ENCODE measurements at regions not wholly inside any gene's neighbourhood (a gene's known extent, or its start where the extent isn't known, plus 50 kb on each side); places are given as distances from the start of the nearest gene placed in this dataset. TPM values are rescaled to one million over a fixed set of nuclear protein-coding genes. Genes with fewer than 3 reads are reported as not detected.
"Not testable (repeated sequence)": the region's sequence is repeated elsewhere in the genome, so short reads cannot be mapped to it uniquely, and the experiment has no call there.

DNA sequence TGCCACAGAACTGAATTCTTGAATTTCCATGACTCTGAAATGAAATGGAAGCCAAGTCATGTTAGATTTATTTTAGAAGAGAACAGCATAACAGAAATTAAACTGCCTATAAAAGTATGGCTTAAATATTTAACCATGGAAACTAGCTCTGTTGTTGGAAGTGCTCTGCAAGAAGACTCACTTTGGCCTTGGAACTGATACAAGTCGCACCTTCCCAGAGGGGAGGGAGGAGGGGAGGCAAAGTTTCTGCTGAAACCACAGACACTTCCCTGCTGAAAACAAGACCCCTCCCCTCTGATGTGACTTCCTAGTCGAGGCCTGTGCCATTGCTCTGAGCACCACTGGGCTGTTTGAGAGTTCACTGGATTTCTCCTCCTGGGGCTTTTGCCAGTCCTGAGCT is 72.1 kb downstream of the OR13A1 start:
- Histone ChIP-seq H3K27me3 (ENCODE audit: insufficient read depth, low read length) (no peaks in the 10 kb centered on the region), H3K4me1 (ENCODE audit: insufficient read depth, low read length) (peaks cover 6% of the 10 kb centered on the region), H2AFZ (ENCODE audit: low read length) (no peak overlapping the region), H3K9me3 (ENCODE audit: low read depth, low read length) (no peaks in the 10 kb centered on the region), H3K4me3 (ENCODE audit: insufficient read depth, low read length) (no peak overlapping the region), H3K79me2 (ENCODE audit: insufficient read depth, low read length) (no peaks in the 10 kb centered on the region), H4K20me1 (ENCODE audit: insufficient read depth, low read length) (no peaks in the 10 kb centered on the region), H3K4me2 (ENCODE audit: insufficient read depth, low read length) (no peak overlapping the region), H3K27ac (ENCODE audit: low read depth, low read length) (no peak overlapping the region), H3K36me3 (ENCODE audit: insufficient read depth, low read length) (no peaks in the 10 kb centered on the region)
- TF ChIP-seq, protein P1, sequence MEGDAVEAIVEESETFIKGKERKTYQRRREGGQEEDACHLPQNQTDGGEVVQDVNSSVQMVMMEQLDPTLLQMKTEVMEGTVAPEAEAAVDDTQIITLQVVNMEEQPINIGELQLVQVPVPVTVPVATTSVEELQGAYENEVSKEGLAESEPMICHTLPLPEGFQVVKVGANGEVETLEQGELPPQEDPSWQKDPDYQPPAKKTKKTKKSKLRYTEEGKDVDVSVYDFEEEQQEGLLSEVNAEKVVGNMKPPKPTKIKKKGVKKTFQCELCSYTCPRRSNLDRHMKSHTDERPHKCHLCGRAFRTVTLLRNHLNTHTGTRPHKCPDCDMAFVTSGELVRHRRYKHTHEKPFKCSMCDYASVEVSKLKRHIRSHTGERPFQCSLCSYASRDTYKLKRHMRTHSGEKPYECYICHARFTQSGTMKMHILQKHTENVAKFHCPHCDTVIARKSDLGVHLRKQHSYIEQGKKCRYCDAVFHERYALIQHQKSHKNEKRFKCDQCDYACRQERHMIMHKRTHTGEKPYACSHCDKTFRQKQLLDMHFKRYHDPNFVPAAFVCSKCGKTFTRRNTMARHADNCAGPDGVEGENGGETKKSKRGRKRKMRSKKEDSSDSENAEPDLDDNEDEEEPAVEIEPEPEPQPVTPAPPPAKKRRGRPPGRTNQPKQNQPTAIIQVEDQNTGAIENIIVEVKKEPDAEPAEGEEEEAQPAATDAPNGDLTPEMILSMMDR (IDR thresholded peaks at IDR 0.05; ENCODE audit: extremely low read depth, low read depth, low read length) = no peak
- no peak for DNase-seq (ENCODE audit: insufficient read length, low spot score, missing footprints)

DNA sequence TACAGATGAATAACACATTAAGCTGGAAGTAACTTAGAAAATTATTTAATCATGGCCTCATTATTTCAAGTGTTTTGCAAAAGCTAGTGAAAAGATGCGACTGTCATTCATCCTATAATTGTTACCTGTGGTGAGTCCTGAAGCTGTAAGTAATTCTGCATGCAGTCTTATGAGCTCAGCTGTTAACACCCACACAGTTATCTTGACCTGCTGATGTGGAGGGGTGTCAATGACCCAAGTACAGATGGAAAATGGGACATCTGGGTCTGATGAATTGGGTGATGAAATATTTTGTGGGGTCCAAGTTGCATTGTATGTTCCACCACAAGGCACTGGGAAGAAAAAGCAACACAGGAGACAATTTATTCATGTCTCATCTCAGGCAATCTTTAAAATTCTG is 68.9 kb downstream of the OR13A1 start:
- Histone ChIP-seq H3K9me3 (ENCODE audit: low read depth, low read length) (no peaks in the 10 kb centered on the region), H2AFZ (ENCODE audit: low read length) (no peak overlapping the region), H3K4me2 (ENCODE audit: insufficient read depth, low read length) (no peak overlapping the region), H3K36me3 (ENCODE audit: insufficient read depth, low read length) (no peaks in the 10 kb centered on the region), H3K4me1 (ENCODE audit: insufficient read depth, low read length) (no peaks in the 10 kb centered on the region), H3K4me3 (ENCODE audit: insufficient read depth, low read length) (no peak overlapping the region), H3K27me3 (ENCODE audit: insufficient read depth, low read length) (no peaks in the 10 kb centered on the region), H4K20me1 (ENCODE audit: insufficient read depth, low read length) (no peaks in the 10 kb centered on the region), H3K27ac (ENCODE audit: low read depth, low read length) (no peak overlapping the region), H3K79me2 (ENCODE audit: insufficient read depth, low read length) (no peaks in the 10 kb centered on the region)
- TF ChIP-seq, protein P1 (IDR thresholded peaks at IDR 0.05; ENCODE audit: extremely low read depth, low read depth, low read length) = no peak
- DNase-seq (ENCODE audit: insufficient read length, low spot score, missing footprints) = no peak

DNA sequence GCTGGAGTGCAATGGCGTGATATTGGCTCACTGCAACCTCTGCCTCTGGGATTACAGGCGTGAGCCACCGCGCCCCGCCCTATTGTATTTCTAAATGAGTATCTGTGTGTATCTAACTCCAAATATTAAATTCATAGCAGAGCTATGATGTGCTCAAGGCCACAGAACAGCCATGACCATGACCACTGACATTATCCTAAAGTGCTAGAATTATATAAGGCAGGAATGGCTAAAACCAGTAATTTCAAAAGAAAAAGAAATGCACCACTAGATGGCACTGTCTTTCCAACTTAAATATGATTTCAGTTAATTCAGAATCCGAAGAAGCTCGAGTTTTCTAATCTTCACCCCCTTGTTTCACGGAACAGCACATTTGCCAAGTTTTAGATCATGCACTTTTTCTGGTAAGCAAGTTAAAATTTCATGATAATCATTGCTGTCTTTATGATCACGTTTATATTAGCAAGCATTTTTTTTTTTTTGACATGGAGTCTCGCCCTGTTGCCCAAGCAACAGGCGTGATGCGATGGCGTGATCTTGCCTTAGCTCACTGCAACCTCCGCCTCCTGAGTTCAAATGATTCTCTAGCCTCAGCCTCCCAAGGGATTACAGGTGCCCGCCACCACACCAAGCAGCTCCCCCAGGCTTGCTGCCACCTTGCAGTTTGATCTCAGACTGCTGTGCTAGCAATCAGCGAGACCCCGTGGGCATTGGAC is 65.3 kb downstream of the OR13A1 start:
- H3K9me3 ChIP-seq (ENCODE audit: low read depth, low read length) = no peaks in the 10 kb centered on the region
- no peak overlapping the region for H3K4me3 ChIP-seq (ENCODE audit: insufficient read depth, low read length)
- no peak overlapping the region for H2AFZ ChIP-seq (ENCODE audit: low read length)

DNA sequence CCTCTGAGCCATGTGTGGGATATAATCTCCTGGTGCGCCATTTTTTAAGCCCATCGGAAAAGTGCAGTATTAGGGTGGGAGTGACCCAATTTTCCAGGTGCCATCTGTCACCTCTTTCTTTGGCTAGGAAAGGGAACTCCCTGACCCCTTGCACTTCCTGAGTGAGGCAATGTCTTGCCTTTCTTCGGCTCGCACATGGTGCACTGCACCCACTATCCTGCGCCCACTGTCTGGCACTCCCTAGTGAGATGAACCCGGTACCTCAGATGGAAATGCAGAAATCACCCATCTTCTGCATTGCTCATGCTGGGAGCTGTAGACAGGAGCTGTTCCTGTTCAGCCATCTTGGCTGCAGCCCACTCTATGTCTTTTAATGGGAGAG is 64.7 kb downstream of the OR13A1 start:
- not testable (repeated sequence) for DNase-seq (ENCODE audit: insufficient read length, low spot score, missing footprints); H3K9me3 ChIP-seq (ENCODE audit: low read depth, low read length); H3K4me1 ChIP-seq (ENCODE audit: insufficient read depth, low read length); H3K27ac ChIP-seq (ENCODE audit: low read depth, low read length); H3K4me3 ChIP-seq (ENCODE audit: insufficient read depth, low read length); H4K20me1 ChIP-seq (ENCODE audit: insufficient read depth, low read length); H3K27me3 ChIP-seq (ENCODE audit: insufficient read depth, low read length); H3K36me3 ChIP-seq (ENCODE audit: insufficient read depth, low read length); H2AFZ ChIP-seq (ENCODE audit: low read length); H3K4me2 ChIP-seq (ENCODE audit: insufficient read depth, low read length); H3K79me2 ChIP-seq (ENCODE audit: insufficient read depth, low read length)

More for the DNA sequence above, 65.3 kb downstream of the OR13A1 start:
- H3K79me2 ChIP-seq (ENCODE audit: insufficient read depth, low read length) = no peaks in the 10 kb centered on the region
- H3K4me1 ChIP-seq (ENCODE audit: insufficient read depth, low read length) = no peaks in the 10 kb centered on the region
- peak overlapping the region; percentile 44 for H3K4me2 ChIP-seq (ENCODE audit: insufficient read depth, low read length)
- H3K27ac ChIP-seq (ENCODE audit: low read depth, low read length) = no peak overlapping the region
- no peaks in the 10 kb centered on the region for H3K27me3 ChIP-seq (ENCODE audit: insufficient read depth, low read length)
- no peaks in the 10 kb centered on the region for H3K36me3 ChIP-seq (ENCODE audit: insufficient read depth, low read length)
- TF ChIP-seq, protein P1 (IDR thresholded peaks at IDR 0.05; ENCODE audit: extremely low read depth, low read depth, low read length) = peak; percentile 59
- H4K20me1 ChIP-seq (ENCODE audit: insufficient read depth, low read length) = no peaks in the 10 kb centered on the region
- peak; percentile 85 for DNase-seq (ENCODE audit: insufficient read length, low spot score, missing footprints)

Small RNA genes in the stretch of these regions (small RNA-seq; reads per million reads assigned to genes)
- not detected for gene AL512324.1
- not detected for gene MIR3156-1
- not detected for gene RNU6-1207P

Measured in osteoblast (primary cell).